HG03469 (cell line): ENCODE measurements at regions not wholly inside any gene's neighbourhood (a gene's known extent, or its start where the extent isn't known, plus 50 kb on each side); places are given as distances from the start of the nearest gene placed in this dataset.
"Not testable (repeated sequence)": the region's sequence is repeated elsewhere in the genome, so short reads cannot be mapped to it uniquely, and the experiment has no call there.

Experiments used
- ATAC-seq: cut with Tn5 transposase; IDR thresholded peaks from one replicate; pipeline ENCODE4 v1.9.1; 2021; ENCODE audit warnings: mild to moderate bottlenecking, moderate library complexity, moderate number of reproducible peaks; ENCODE audit not compliant: unreplicated experiment

- ATAC-seq, result no peak
Measured at GRCh38 chr5:39543335-39543734, 118.6 kb upstream of the DAB2 start.

GRCh38 chr5:39542511-39543285 lies 117.9 kb upstream of the DAB2 start:
- no peak for ATAC-seq

GRCh38 chr5:39541920-39542319 lies 117.1 kb upstream of the DAB2 start:
- no peak for ATAC-seq

- no peak for ATAC-seq
Measured at GRCh38 chr5:39539470-39539869, 114.7 kb upstream of the DAB2 start.

- no peak for ATAC-seq
Measured at GRCh38 chr5:39534690-39535089, 109.9 kb upstream of the DAB2 start.

- ATAC-seq, result no peak
Measured at GRCh38 chr5:39533749-39534148, 109.0 kb upstream of the DAB2 start.

GRCh38 chr5:39532511-39532910 lies 107.7 kb upstream of the DAB2 start:
- ATAC-seq, result no peak

GRCh38 chr5:39531306-39531705 lies 106.5 kb upstream of the DAB2 start:
- no peak for ATAC-seq

GRCh38 chr5:39526914-39527477 lies 102.2 kb upstream of the DAB2 start:
- ATAC-seq, result no peak

GRCh38 chr5:39525781-39526180 lies 101.0 kb upstream of the DAB2 start:
- ATAC-seq, result not testable (repeated sequence)

- no peak for ATAC-seq
Measured at GRCh38 chr5:39525271-39525670, 100.5 kb upstream of the DAB2 start.

- ATAC-seq, result no peak
Measured at GRCh38 chr5:39523821-39524220, 99.0 kb upstream of the DAB2 start.

GRCh38 chr5:39521940-39522590 lies 97.3 kb upstream of the DAB2 start:
- no peak for ATAC-seq

- ATAC-seq, result no peak
Measured at GRCh38 chr5:39521098-39521860, 96.5 kb upstream of the DAB2 start.

GRCh38 chr5:39520232-39520572 lies 95.4 kb upstream of the DAB2 start:
- ATAC-seq, result no peak

- ATAC-seq, result no peak
Measured at GRCh38 chr5:39519566-39520231, 94.9 kb upstream of the DAB2 start.

- ATAC-seq, result no peak
Measured at GRCh38 chr5:39519079-39519478, 94.3 kb upstream of the DAB2 start.

- ATAC-seq, result no peak
Measured at GRCh38 chr5:39518516-39518915, 93.7 kb upstream of the DAB2 start.

- ATAC-seq, result no peak
Measured at GRCh38 chr5:39517800-39518199, 93.0 kb upstream of the DAB2 start.

GRCh38 chr5:39515881-39516280 lies 91.1 kb upstream of the DAB2 start:
- ATAC-seq, result no peak

- no peak for ATAC-seq
Measured at GRCh38 chr5:39513236-39513635, 88.5 kb upstream of the DAB2 start.
